HepG2 (cell line): ENCODE measurements at regions not wholly inside any gene's neighbourhood (a gene's known extent, or its start where the extent isn't known, plus 50 kb on each side); places are given as distances from the start of the nearest gene placed in this dataset.

Source experiments
- AGO2 ChIP-seq: fragments of 200-400 bp; formaldehyde crosslinking; optimal IDR thresholded peaks from 2 replicates; pipeline ENCODE3; 2017; ENCODE audit warnings: mild to moderate bottlenecking, low read depth, low read length, moderate library complexity
- CREM ChIP-seq, 2 experiments: sonication (generic) in 1 of 2; formaldehyde crosslinking in 1 of 2; IDR thresholded peaks; 2 replicates each; pipeline versions ENCODE4 v1.4.0 to v1.6.1; 2016 to 2020; ENCODE audit warnings: antibody characterized with exemption in 1 of 2, mild to moderate bottlenecking in 1 of 2, missing genetic modification reagents in 1 of 2
- TBL1XR1 ChIP-seq: fragments of 150-350 bp; IDR thresholded peaks from 2 replicates; pipeline ENCODE4 v1.6.1; 2014; ENCODE audit warnings: borderline replicate concordance, low read length; ENCODE audit not compliant: partially characterized antibody
- TOE1 ChIP-seq: sonication (generic); formaldehyde crosslinking; IDR thresholded peaks from 2 replicates; pipeline ENCODE4 v1.4.0; 2020; ENCODE audit warnings: mild to moderate bottlenecking, missing genetic modification reagents
- ZBTB21 ChIP-seq: sonication (generic); formaldehyde crosslinking; IDR thresholded peaks from 2 replicates; pipeline ENCODE4 v1.4.0; 2020; ENCODE audit warnings: missing genetic modification reagents
- ZNF562 ChIP-seq: sonication (generic); formaldehyde crosslinking; IDR thresholded peaks from 2 replicates; pipeline ENCODE4 v1.8.0; 2022; ENCODE audit warnings: missing genetic modification reagents, borderline replicate concordance
- ZSCAN20 ChIP-seq: sonication (generic); formaldehyde crosslinking; IDR thresholded peaks from 2 replicates; pipeline ENCODE4 v1.4.0; 2020; ENCODE audit warnings: missing genetic modification reagents, mild to moderate bottlenecking, borderline replicate concordance
- ZUFSP ChIP-seq: sonication (generic); formaldehyde crosslinking; IDR thresholded peaks from 2 replicates; pipeline ENCODE4 v1.9.0; 2021; ENCODE audit warnings: missing genetic modification reagents, mild to moderate bottlenecking, borderline replicate concordance
- TF ChIP-seq, protein P1 (sequence below): sonication (generic); formaldehyde crosslinking; IDR thresholded peaks from 2 replicates; pipeline ENCODE4 v1.4.0; 2020; ENCODE audit warnings: mild to moderate bottlenecking, missing genetic modification reagents
- TF ChIP-seq, protein P2 (sequence below): conservative IDR thresholded peaks from 2 replicates; pipeline ENCODE4 v1.6.1; 2018; ENCODE audit warnings: missing genetic modification reagents
- TF ChIP-seq, protein P3 (sequence below): sonication (generic); formaldehyde crosslinking; IDR thresholded peaks from 2 replicates; pipeline ENCODE4 v1.4.0; 2020; ENCODE audit warnings: missing genetic modification reagents

DNA sequence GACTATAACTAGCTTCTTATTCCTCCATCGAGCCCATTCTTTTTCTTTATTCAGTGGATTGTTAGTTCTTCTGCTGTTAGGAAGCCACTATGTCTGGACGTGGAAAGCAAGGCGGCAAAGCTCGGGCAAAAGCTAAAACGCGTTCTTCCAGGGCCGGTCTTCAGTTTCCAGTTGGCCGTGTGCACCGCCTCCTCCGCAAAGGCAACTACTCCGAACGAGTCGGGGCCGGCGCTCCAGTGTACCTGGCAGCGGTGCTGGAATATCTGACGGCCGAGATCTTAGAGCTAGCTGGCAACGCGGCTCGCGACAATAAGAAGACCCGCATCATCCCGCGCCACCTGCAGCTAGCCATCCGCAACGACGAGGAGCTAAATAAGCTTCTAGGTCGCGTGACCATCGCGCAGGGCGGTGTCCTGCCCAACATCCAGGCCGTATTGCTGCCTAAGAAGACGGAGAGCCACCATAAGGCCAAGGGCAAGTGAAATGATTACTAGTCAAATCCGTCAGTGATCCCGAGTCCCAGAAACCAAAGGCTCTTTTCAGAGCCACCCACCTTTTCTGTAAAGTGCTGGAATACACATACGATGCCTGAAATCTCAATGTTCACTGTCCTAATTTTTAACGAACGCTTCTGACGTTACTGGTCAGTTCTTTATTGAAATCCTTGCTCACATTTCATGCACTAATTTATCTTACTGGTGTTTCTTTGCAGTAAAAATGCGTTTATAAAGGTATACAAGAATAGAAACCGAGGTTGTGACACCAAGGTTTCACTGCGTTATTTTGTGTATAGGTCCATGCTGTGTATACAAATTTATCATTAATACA, 129.9 kb downstream of the HFE start (continued):
- TF ChIP-seq, protein P1, sequence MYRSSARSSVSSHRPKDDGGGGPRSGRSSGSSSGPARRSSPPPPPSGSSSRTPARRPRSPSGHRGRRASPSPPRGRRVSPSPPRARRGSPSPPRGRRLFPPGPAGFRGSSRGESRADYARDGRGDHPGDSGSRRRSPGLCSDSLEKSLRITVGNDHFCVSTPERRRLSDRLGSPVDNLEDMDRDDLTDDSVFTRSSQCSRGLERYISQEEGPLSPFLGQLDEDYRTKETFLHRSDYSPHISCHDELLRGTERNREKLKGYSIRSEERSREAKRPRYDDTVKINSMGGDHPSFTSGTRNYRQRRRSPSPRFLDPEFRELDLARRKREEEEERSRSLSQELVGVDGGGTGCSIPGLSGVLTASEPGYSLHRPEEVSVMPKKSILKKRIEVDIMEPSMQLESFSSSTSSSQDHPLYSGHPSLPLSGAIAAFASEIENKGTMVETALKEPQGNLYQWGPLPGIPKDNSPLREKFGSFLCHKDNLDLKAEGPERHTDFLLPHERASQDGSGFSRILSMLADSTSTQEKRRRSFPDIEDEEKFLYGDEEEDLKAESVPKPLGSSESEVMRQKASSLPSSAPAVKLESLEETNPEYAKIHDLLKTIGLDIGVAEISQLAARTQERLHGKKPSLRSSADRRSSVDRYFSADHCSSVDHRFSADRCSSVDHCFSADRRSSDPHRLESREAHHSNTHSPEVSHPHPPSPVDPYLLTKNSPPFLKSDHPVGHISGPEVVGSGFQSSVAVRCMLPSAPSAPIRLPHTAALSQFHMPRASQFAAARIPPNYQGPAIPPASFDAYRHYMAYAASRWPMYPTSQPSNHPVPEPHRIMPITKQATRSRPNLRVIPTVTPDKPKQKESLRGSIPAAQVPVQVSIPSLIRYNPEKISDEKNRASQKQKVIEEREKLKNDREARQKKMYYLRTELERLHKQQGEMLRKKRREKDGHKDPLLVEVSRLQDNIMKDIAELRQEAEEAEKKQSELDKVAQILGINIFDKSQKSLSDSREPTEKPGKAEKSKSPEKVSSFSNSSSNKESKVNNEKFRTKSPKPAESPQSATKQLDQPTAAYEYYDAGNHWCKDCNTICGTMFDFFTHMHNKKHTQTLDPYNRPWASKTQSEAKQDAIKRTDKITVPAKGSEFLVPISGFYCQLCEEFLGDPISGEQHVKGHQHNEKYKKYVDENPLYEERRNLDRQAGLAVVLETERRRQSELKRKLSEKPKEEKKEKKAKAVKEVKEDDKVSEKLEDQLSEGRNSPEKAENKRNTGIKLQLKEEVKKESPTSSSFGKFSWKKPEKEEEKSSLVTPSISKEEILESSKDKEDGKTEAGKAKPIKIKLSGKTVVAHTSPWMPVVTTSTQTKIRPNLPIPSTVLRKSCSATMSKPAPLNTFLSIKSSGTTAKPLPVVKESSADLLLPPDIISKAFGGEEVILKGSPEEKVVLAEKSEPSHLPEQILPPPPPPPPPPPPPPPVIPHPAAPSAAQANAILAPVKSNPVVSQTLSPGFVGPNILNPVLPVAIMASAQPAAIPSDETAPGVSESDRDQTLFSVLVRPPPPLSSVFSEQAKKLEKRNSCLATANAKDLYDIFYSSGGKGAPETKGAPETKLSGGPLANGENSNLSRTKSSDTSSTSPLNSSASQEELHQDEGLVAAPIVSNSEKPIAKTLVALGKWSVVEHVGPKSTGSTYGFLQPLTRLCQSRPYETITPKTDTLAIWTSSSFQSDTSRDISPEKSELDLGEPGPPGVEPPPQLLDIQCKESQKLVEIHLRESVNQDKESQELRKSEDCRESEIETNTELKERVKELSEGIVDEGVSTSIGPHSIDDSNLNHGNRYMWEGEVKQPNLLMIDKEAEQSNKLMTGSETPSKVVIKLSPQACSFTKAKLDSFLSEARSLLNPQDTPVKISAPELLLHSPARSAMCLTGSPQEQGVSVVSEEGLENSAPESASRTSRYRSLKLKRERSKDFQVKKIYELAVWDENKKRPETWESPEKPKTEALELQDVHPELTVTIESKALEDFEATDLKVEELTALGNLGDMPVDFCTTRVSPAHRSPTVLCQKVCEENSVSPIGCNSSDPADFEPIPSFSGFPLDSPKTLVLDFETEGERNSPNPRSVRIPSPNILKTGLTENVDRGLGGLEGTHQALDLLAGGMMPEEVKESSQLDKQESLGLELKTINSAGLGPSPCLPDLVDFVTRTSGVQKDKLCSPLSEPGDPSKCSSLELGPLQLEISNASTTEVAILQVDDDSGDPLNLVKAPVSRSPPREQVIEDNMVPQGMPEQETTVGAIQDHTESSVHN = peak; percentile 88; the same call in 1 of the 2 replicates
- TF ChIP-seq ZSCAN20 (no peak), AGO2 (peak; percentile 93), CREM (IDR thresholded peaks at IDR 0.05) (peak; percentile 18; the same call in 1 of the 2 replicates), CREM (CRISPR knock-in tag; IDR thresholded peaks at IDR 0.05) (no peak), ZUFSP (no peak), ZBTB21 (CRISPR knock-in tag) (no peak), TOE1 (CRISPR knock-in tag) (no peak; the same call in none of the 2 replicates), ZNF562 (CRISPR knock-in tag) (no peak), TBL1XR1 (no peak)
- TF ChIP-seq, protein P2, sequence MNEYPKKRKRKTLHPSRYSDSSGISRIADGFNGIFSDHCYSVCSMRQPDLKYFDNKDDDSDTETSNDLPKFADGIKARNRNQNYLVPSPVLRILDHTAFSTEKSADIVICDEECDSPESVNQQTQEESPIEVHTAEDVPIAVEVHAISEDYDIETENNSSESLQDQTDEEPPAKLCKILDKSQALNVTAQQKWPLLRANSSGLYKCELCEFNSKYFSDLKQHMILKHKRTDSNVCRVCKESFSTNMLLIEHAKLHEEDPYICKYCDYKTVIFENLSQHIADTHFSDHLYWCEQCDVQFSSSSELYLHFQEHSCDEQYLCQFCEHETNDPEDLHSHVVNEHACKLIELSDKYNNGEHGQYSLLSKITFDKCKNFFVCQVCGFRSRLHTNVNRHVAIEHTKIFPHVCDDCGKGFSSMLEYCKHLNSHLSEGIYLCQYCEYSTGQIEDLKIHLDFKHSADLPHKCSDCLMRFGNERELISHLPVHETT (CRISPR knock-in tag) = no peak
- TF ChIP-seq, protein P3, sequence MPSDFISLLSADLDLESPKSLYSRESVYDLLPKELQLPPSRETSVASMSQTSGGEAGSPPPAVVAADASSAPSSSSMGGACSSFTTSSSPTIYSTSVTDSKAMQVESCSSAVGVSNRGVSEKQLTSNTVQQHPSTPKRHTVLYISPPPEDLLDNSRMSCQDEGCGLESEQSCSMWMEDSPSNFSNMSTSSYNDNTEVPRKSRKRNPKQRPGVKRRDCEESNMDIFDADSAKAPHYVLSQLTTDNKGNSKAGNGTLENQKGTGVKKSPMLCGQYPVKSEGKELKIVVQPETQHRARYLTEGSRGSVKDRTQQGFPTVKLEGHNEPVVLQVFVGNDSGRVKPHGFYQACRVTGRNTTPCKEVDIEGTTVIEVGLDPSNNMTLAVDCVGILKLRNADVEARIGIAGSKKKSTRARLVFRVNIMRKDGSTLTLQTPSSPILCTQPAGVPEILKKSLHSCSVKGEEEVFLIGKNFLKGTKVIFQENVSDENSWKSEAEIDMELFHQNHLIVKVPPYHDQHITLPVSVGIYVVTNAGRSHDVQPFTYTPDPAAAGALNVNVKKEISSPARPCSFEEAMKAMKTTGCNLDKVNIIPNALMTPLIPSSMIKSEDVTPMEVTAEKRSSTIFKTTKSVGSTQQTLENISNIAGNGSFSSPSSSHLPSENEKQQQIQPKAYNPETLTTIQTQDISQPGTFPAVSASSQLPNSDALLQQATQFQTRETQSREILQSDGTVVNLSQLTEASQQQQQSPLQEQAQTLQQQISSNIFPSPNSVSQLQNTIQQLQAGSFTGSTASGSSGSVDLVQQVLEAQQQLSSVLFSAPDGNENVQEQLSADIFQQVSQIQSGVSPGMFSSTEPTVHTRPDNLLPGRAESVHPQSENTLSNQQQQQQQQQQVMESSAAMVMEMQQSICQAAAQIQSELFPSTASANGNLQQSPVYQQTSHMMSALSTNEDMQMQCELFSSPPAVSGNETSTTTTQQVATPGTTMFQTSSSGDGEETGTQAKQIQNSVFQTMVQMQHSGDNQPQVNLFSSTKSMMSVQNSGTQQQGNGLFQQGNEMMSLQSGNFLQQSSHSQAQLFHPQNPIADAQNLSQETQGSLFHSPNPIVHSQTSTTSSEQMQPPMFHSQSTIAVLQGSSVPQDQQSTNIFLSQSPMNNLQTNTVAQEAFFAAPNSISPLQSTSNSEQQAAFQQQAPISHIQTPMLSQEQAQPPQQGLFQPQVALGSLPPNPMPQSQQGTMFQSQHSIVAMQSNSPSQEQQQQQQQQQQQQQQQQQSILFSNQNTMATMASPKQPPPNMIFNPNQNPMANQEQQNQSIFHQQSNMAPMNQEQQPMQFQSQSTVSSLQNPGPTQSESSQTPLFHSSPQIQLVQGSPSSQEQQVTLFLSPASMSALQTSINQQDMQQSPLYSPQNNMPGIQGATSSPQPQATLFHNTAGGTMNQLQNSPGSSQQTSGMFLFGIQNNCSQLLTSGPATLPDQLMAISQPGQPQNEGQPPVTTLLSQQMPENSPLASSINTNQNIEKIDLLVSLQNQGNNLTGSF = peak; percentile 74; the same call in 1 of the 2 replicates
